ENCODE measurements at regions not wholly inside any gene's neighbourhood (a gene's known extent, or its start where the extent isn't known, plus 50 kb on each side); places are given as distances from the start of the nearest gene placed in this dataset.
"Not testable (repeated sequence)": the region's sequence is repeated elsewhere in the genome, so short reads cannot be mapped to it uniquely, and the experiment has no call there.

GRCh38 chr11:42870480-42870879, 441.3 kb upstream of the API5 start:
- TF ChIP-seq CTCF (IDR thresholded peaks at IDR 0.05; ENCODE audit: poor library complexity, severe bottlenecking) = no peak
- Histone ChIP-seq H3K4me1 (ENCODE audit: insufficient read depth, poor library complexity, severe bottlenecking) (no peaks in the 10 kb centered on the region), H3K4me3 (ENCODE audit: severe bottlenecking) (no peak overlapping the region), H3K27me3 (ENCODE audit: insufficient read depth, poor library complexity, severe bottlenecking) (no peaks in the 10 kb centered on the region), H3K36me3 (ENCODE audit: low read depth) (no peaks in the 10 kb centered on the region), H3K27ac (ENCODE audit: poor library complexity, severe bottlenecking) (no peak overlapping the region), H3K9me3 (ENCODE audit: severe bottlenecking) (no peaks in the 10 kb centered on the region)
- no peak for DNase-seq (ENCODE audit: low spot score)
- ATAC-seq (ENCODE audit: low read depth) = no peak

GRCh38 chr11:42873800-42874405, 437.9 kb upstream of the API5 start:
- not testable (repeated sequence) for H3K4me3 ChIP-seq (ENCODE audit: severe bottlenecking); H3K4me1 ChIP-seq (ENCODE audit: insufficient read depth, poor library complexity, severe bottlenecking); H3K27me3 ChIP-seq (ENCODE audit: insufficient read depth, poor library complexity, severe bottlenecking); H3K27ac ChIP-seq (ENCODE audit: poor library complexity, severe bottlenecking); ATAC-seq (ENCODE audit: low read depth); H3K9me3 ChIP-seq (ENCODE audit: severe bottlenecking); H3K36me3 ChIP-seq (ENCODE audit: low read depth); DNase-seq (ENCODE audit: low spot score)

GRCh38 chr11:42881335-42881734, 430.5 kb upstream of the API5 start:
- H3K27ac ChIP-seq (ENCODE audit: poor library complexity, severe bottlenecking); ATAC-seq (ENCODE audit: low read depth); H3K36me3 ChIP-seq (ENCODE audit: low read depth); H3K27me3 ChIP-seq (ENCODE audit: insufficient read depth, poor library complexity, severe bottlenecking); DNase-seq (ENCODE audit: low spot score); H3K9me3 ChIP-seq (ENCODE audit: severe bottlenecking); H3K4me3 ChIP-seq (ENCODE audit: severe bottlenecking); H3K4me1 ChIP-seq (ENCODE audit: insufficient read depth, poor library complexity, severe bottlenecking): not testable (repeated sequence)

- no peaks in the 10 kb centered on the region for H3K4me1 ChIP-seq (ENCODE audit: insufficient read depth, poor library complexity, severe bottlenecking)
- ATAC-seq (ENCODE audit: low read depth) = no peak
- no peak for DNase-seq (ENCODE audit: low spot score)
Measured at GRCh38 chr11:42890773-42891172, 421.0 kb upstream of the API5 start.

GRCh38 chr11:42901084-42901483, 410.7 kb upstream of the API5 start:
- no peak for DNase-seq (ENCODE audit: low spot score)
- Histone ChIP-seq H3K4me1 (ENCODE audit: insufficient read depth, poor library complexity, severe bottlenecking) (no peaks in the 10 kb centered on the region), H3K9me3 (ENCODE audit: severe bottlenecking) (peaks cover 2% of the 10 kb centered on the region), H3K36me3 (ENCODE audit: low read depth) (no peaks in the 10 kb centered on the region), H3K27me3 (ENCODE audit: insufficient read depth, poor library complexity, severe bottlenecking) (no peaks in the 10 kb centered on the region), H3K27ac (ENCODE audit: poor library complexity, severe bottlenecking) (no peak overlapping the region), H3K4me3 (ENCODE audit: severe bottlenecking) (no peak overlapping the region)
- ATAC-seq (ENCODE audit: low read depth) = no peak
- no peak for TF ChIP-seq CTCF (IDR thresholded peaks at IDR 0.05; ENCODE audit: poor library complexity, severe bottlenecking)

More at GRCh38 chr11:42890773-42891172, 421.0 kb upstream of the API5 start:
- Histone ChIP-seq H3K36me3 (ENCODE audit: low read depth) (no peaks in the 10 kb centered on the region), H3K4me3 (ENCODE audit: severe bottlenecking) (no peak overlapping the region), H3K27ac (ENCODE audit: poor library complexity, severe bottlenecking) (no peak overlapping the region), H3K9me3 (ENCODE audit: severe bottlenecking) (no peaks in the 10 kb centered on the region), H3K27me3 (ENCODE audit: insufficient read depth, poor library complexity, severe bottlenecking) (no peaks in the 10 kb centered on the region)
- TF ChIP-seq CTCF (IDR thresholded peaks at IDR 0.05; ENCODE audit: poor library complexity, severe bottlenecking) = no peak

DNA sequence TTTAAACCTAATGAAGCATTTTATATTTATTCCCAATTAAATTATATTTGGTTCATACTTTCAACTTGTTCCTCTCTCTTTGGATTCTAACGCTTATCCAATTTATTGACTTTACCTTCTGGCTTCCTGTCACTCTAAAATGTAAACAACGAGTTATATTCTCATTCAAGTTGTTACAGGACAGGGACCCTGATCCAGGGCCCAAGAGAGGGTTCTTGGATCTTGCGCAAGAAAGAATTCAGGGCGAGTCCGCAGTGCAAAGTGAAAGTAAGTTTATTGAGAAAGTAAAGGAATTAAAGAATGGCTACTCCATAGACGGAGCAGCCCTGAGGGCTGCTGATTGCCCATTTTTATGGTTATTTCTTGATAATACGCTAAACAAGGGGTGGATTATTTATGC, 405.6 kb upstream of the API5 start:
- no peak overlapping the region for H3K4me3 ChIP-seq (ENCODE audit: severe bottlenecking)
- H3K27ac ChIP-seq (ENCODE audit: poor library complexity, severe bottlenecking) = no peak overlapping the region
- TF ChIP-seq CTCF (IDR thresholded peaks at IDR 0.05; ENCODE audit: poor library complexity, severe bottlenecking) = no peak
- H3K27me3 ChIP-seq (ENCODE audit: insufficient read depth, poor library complexity, severe bottlenecking) = no peaks in the 10 kb centered on the region
- H3K9me3 ChIP-seq (ENCODE audit: severe bottlenecking) = peaks cover 2% of the 10 kb centered on the region
- DNase-seq (ENCODE audit: low spot score) = no peak
- no peak for ATAC-seq (ENCODE audit: low read depth)
- H3K36me3 ChIP-seq (ENCODE audit: low read depth) = no peaks in the 10 kb centered on the region
- no peaks in the 10 kb centered on the region for H3K4me1 ChIP-seq (ENCODE audit: insufficient read depth, poor library complexity, severe bottlenecking)
